Coronary artery (tissue), 2 donors: ENCODE measurements at regions not wholly inside any gene's neighbourhood (a gene's known extent, or its start where the extent isn't known, plus 50 kb on each side); places are given as distances from the start of the nearest gene placed in this dataset.

Experiments used
- DNase-seq: peaks from one replicate; pipeline ENCODE4 v3.0.0-alpha.2; 2017; ENCODE audit warnings: low spot score
- H3K27ac ChIP-seq, 2 donors: fragments of 200-600 bp; sonication (generic); one replicate each; pipeline ENCODE4 v1.5.1; 2016 to 2019
- H3K4me3 ChIP-seq: fragments of 200-600 bp; sonication (generic); 2 replicates; pipeline ENCODE4 v1.5.1; 2016; ENCODE audit warnings: mild to moderate bottlenecking, moderate library complexity
- CTCF ChIP-seq: fragments of 200-600 bp; sonication (generic); IDR thresholded peaks from one replicate; pipeline ENCODE4 v1.5.1; 2019; ENCODE audit warnings: antibody characterized with exemption

GRCh38 chr12:60349232-60349978 lies 753.6 kb downstream of the SLC16A7 start:
- Histone ChIP-seq H3K27ac (no peak overlapping the region), H3K4me3 (no peak overlapping the region)
- no peak for TF ChIP-seq CTCF
- no peak for DNase-seq

- Histone ChIP-seq H3K27ac (no peak overlapping the region), H3K4me3 (no peak overlapping the region)
- TF ChIP-seq CTCF: no peak
- DNase-seq: no peak
Measured at GRCh38 chr12:60387356-60387755, 791.5 kb downstream of the SLC16A7 start.

GRCh38 chr12:60391051-60391450 lies 795.2 kb downstream of the SLC16A7 start:
- no peak for DNase-seq

GRCh38 chr12:60391791-60392190 lies 796.0 kb downstream of the SLC16A7 start:
- DNase-seq: no peak
- no peak overlapping the region for H3K4me3 ChIP-seq

More at GRCh38 chr12:60391051-60391450, 795.2 kb downstream of the SLC16A7 start:
- Histone ChIP-seq H3K4me3 (no peak overlapping the region), H3K27ac (no peak overlapping the region)
- TF ChIP-seq CTCF: no peak

GRCh38 chr12:60393093-60393492 lies 797.3 kb downstream of the SLC16A7 start:
- Histone ChIP-seq H3K4me3 (no peak overlapping the region), H3K27ac (no peak overlapping the region)
- TF ChIP-seq CTCF: no peak
- no peak for DNase-seq

More at GRCh38 chr12:60391791-60392190, 796.0 kb downstream of the SLC16A7 start:
- no peak for TF ChIP-seq CTCF
- no peak overlapping the region for H3K27ac ChIP-seq

- DNase-seq: no peak
- no peak for TF ChIP-seq CTCF
- H3K27ac ChIP-seq: no peak overlapping the region
- no peak overlapping the region for H3K4me3 ChIP-seq
Measured at GRCh38 chr12:60394665-60395064, 798.8 kb downstream of the SLC16A7 start.

- no peak overlapping the region for H3K27ac ChIP-seq
- DNase-seq: no peak
- TF ChIP-seq CTCF: no peak
- H3K4me3 ChIP-seq: no peak overlapping the region
Measured at GRCh38 chr12:60398547-60398946, 802.7 kb downstream of the SLC16A7 start.
